Breast epithelium (tissue), 4 donors: ENCODE measurements at regions not wholly inside any gene's neighbourhood (a gene's known extent, or its start where the extent isn't known, plus 50 kb on each side); places are given as distances from the start of the nearest gene placed in this dataset.

Experiments used
- DNase-seq, 2 donors: peaks; one replicate each; pipeline ENCODE4 v3.0.0-alpha.2; 2019; ENCODE audit warnings: low spot score in 2 of 2
- H3K27ac ChIP-seq, 2 donors: fragments of 200-600 bp; sonication (generic) in 1 of 2; one replicate each; pipeline ENCODE4 v1.5.1; 2016 to 2019; ENCODE audit warnings: mild to moderate bottlenecking in 1 of 2
- H3K27me3 ChIP-seq, 2 donors: fragments of 200-600 bp; sonication (generic) in 1 of 2; one replicate each; pipeline versions ENCODE4 v1.5.1 to v1.6.0; 2017 to 2019; ENCODE audit warnings: control low read depth in 1 of 2, mild to moderate bottlenecking in 1 of 2
- H3K36me3 ChIP-seq: fragments of 200-600 bp; one replicate; pipeline ENCODE4 v1.5.1; 2019
- H3K4me1 ChIP-seq, 2 donors: fragments of 200-600 bp; sonication (generic); one replicate each; pipeline ENCODE4 v1.5.1; 2016 to 2019; ENCODE audit warnings: control low read depth in 1 of 2
- H3K4me3 ChIP-seq, 3 donors: fragments of 200-600 bp; sonication (generic); 1 replicate in 2 of 3; 2 replicates in 1 of 3; pipeline ENCODE4 v1.5.1; 2016 to 2019; ENCODE audit warnings: mild to moderate bottlenecking in 3 of 3, moderate library complexity in 2 of 3
- H3K9me3 ChIP-seq, 2 donors: fragments of 200-600 bp; sonication (generic) in 1 of 2; one replicate each; pipeline ENCODE4 v1.5.1; 2016 to 2019; ENCODE audit warnings: control low read depth in 1 of 2
- CTCF ChIP-seq, 3 donors: fragments of 450-650 bp; IDR thresholded peaks; one replicate each; pipeline ENCODE4 v1.5.1; 2016 to 2017; ENCODE audit warnings: antibody characterized with exemption in 3 of 3, mild to moderate bottlenecking in 3 of 3, moderate library complexity in 3 of 3
- POLR2A ChIP-seq: fragments of 450-650 bp; IDR thresholded peaks from one replicate; pipeline ENCODE4 v1.6.1; 2016; ENCODE audit warnings: antibody characterized with exemption, mild to moderate bottlenecking, moderate library complexity
- POLR2AphosphoS5 ChIP-seq, 3 donors: sonication (generic); formaldehyde crosslinking; IDR thresholded peaks; one replicate each; pipeline ENCODE4 v1.6.1; 2017; ENCODE audit warnings: antibody characterized with exemption in 3 of 3
- intact Hi-C: fragments of 100-400 bp; cut with DNase I; formaldehyde crosslinking; loops from one replicate; pipeline ENCODE4 v1.15.1; 2023; ENCODE audit warnings: low total_unique reads

GRCh38 chr22:40120848-40121247 lies 56.9 kb upstream of the TNRC6B start:
- H3K4me1 ChIP-seq = no peaks in the 10 kb centered on the region
- no peak overlapping the region for H3K4me3 ChIP-seq
- H3K27me3 ChIP-seq = no peaks in the 10 kb centered on the region
- H3K9me3 ChIP-seq = no peaks in the 10 kb centered on the region
- intact Hi-C loops = no loop called here
- no peak overlapping the region for H3K27ac ChIP-seq
- no peak for DNase-seq
- H3K36me3 ChIP-seq = no peaks in the 10 kb centered on the region
- no peak for TF ChIP-seq CTCF (IDR thresholded peaks at IDR 0.05)
- TF ChIP-seq POLR2A = no peak
- TF ChIP-seq POLR2AphosphoS5 (IDR thresholded peaks at IDR 0.05) = no peak

- intact Hi-C loops = no loop called here
- H3K36me3 ChIP-seq = no peaks in the 10 kb centered on the region
- H3K4me3 ChIP-seq = no peak overlapping the region
- H3K9me3 ChIP-seq = no peaks in the 10 kb centered on the region
- no peak for DNase-seq
- H3K27ac ChIP-seq = no peak overlapping the region
- H3K27me3 ChIP-seq = no peaks in the 10 kb centered on the region
- no peaks in the 10 kb centered on the region for H3K4me1 ChIP-seq
- no peak for TF ChIP-seq POLR2AphosphoS5 (IDR thresholded peaks at IDR 0.05)
Observed at GRCh38 chr22:40121461-40121860, 56.3 kb upstream of the TNRC6B start.

GRCh38 chr22:40122792-40123191 lies 54.9 kb upstream of the TNRC6B start:
- no peak overlapping the region for H3K27ac ChIP-seq
- no peak for TF ChIP-seq POLR2AphosphoS5 (IDR thresholded peaks at IDR 0.05)
- TF ChIP-seq CTCF (IDR thresholded peaks at IDR 0.05) = no peak
- no peak for TF ChIP-seq POLR2A
- H3K4me3 ChIP-seq = no peak overlapping the region
- intact Hi-C loops = no loop called here
- no peaks in the 10 kb centered on the region for H3K36me3 ChIP-seq
- no peaks in the 10 kb centered on the region for H3K4me1 ChIP-seq
- no peak for DNase-seq
- no peaks in the 10 kb centered on the region for H3K27me3 ChIP-seq
- H3K9me3 ChIP-seq = no peaks in the 10 kb centered on the region

GRCh38 chr22:40123387-40123786 lies 54.3 kb upstream of the TNRC6B start:
- Histone ChIP-seq H3K36me3 (no peaks in the 10 kb centered on the region), H3K9me3 (no peaks in the 10 kb centered on the region), H3K4me3 (no peak overlapping the region), H3K27me3 (no peaks in the 10 kb centered on the region), H3K27ac (no peak overlapping the region), H3K4me1 (no peaks in the 10 kb centered on the region)
- TF ChIP-seq POLR2AphosphoS5 (IDR thresholded peaks at IDR 0.05) (no peak), POLR2A (no peak), CTCF (IDR thresholded peaks at IDR 0.05) (no peak)
- intact Hi-C loops = no loop called here
- DNase-seq = no peak
